WTC11 (cell line): ENCODE measurements at regions not wholly inside any gene's neighbourhood (a gene's known extent, or its start where the extent isn't known, plus 50 kb on each side); places are given as distances from the start of the nearest gene placed in this dataset.

Source experiments
- ATAC-seq: fragments of 200-7000 bp; cut with Tn5 transposase; 2 replicates; pipeline ENCODE4 v1.10.0; 2021; ENCODE audit warnings: mild to moderate bottlenecking, moderate library complexity
- CTCF ChIA-PET: fragments of 300-600 bp; sonication (Branson Sonifier 250); formaldehyde crosslinking; loops from one replicate; lab custom pipeline; 2021; ENCODE audit warnings: antibody characterized with exemption; lab: Charles Lee
- POLR2A ChIA-PET: fragments of 350-600 bp; sonication (Branson Sonifier 250); formaldehyde crosslinking; loops from one replicate; lab custom pipeline; 2021; ENCODE audit warnings: antibody characterized with exemption; lab: Charles Lee
- DNase-seq: peaks from one replicate; pipeline ENCODE4 v3.0.0; 2021; ENCODE audit warnings: low spot score
- H3K27ac Mint-ChIP-seq: 2 replicates; pipeline ENCODE4 v1.8.0; 2021; ENCODE audit warnings: mixed read lengths
- H3K27me3 Mint-ChIP-seq: 2 replicates; pipeline ENCODE4 v1.8.0; 2021; ENCODE audit warnings: low read depth, mild to moderate bottlenecking, moderate library complexity, mixed read lengths
- H3K36me3 Mint-ChIP-seq: 2 replicates; pipeline ENCODE4 v1.8.0; 2021; ENCODE audit warnings: mixed read lengths
- H3K4me1 Mint-ChIP-seq: 2 replicates; pipeline ENCODE4 v1.8.0; 2022; ENCODE audit warnings: mixed read lengths
- H3K4me3 Mint-ChIP-seq: 2 replicates; pipeline ENCODE4 v1.8.0; 2021; ENCODE audit warnings: mild to moderate bottlenecking, moderate library complexity, mixed read lengths
- H3K9me3 Mint-ChIP-seq: 2 replicates; pipeline ENCODE4 v1.8.0; 2021; ENCODE audit warnings: mixed read lengths
- ATF1 ChIP-seq: sonication (generic); formaldehyde crosslinking; IDR thresholded peaks from 2 replicates; pipeline ENCODE4 v1.8.1; 2023; ENCODE audit warnings: mild to moderate bottlenecking, moderate library complexity, missing genetic modification reagents
- ATF3 ChIP-seq: sonication (generic); formaldehyde crosslinking; conservative IDR thresholded peaks from 2 replicates; pipeline ENCODE4 v1.8.1; 2022; ENCODE audit warnings: mild to moderate bottlenecking, missing genetic modification reagents
- E2F1 ChIP-seq: sonication (generic); formaldehyde crosslinking; IDR thresholded peaks from 2 replicates; pipeline ENCODE4 v1.8.0; 2022; ENCODE audit warnings: mild to moderate bottlenecking, missing genetic modification reagents
- ERG ChIP-seq: fragments of 250-450 bp; sonication (Bioruptor Pico); IDR thresholded peaks from 2 replicates; pipeline ENCODE4 v1.8.0; 2021; ENCODE audit warnings: mild to moderate bottlenecking
- IRF2 ChIP-seq: sonication (generic); formaldehyde crosslinking; IDR thresholded peaks from 2 replicates; pipeline ENCODE4 v1.8.0; 2022; ENCODE audit warnings: low read depth, missing genetic modification reagents, borderline replicate concordance
- JAZF1 ChIP-seq: fragments of 250-450 bp; sonication (Bioruptor Pico); IDR thresholded peaks from 2 replicates; pipeline ENCODE4 v1.9.0; 2021; ENCODE audit warnings: moderate library complexity, mild to moderate bottlenecking, inconsistent platforms
- KAT7 ChIP-seq: sonication (generic); formaldehyde crosslinking; IDR thresholded peaks from 2 replicates; pipeline ENCODE4 v1.8.1; 2023; ENCODE audit warnings: missing genetic modification reagents, mild to moderate bottlenecking, borderline replicate concordance
- MXD4 ChIP-seq: fragments of 250-450 bp; sonication (Bioruptor Pico); IDR thresholded peaks from 2 replicates; pipeline ENCODE4 v1.8.0; 2021; ENCODE audit warnings: mild to moderate bottlenecking, moderate library complexity, borderline replicate concordance
- NFYB ChIP-seq: sonication (generic); formaldehyde crosslinking; conservative IDR thresholded peaks from 2 replicates; pipeline ENCODE4 v1.8.0; 2022; ENCODE audit warnings: low read depth, missing genetic modification reagents
- NR3C1 ChIP-seq: sonication (generic); formaldehyde crosslinking; conservative IDR thresholded peaks from 2 replicates; pipeline ENCODE4 v1.8.1; 2023; ENCODE audit warnings: low read depth, mild to moderate bottlenecking, missing genetic modification reagents
- OVOL2 ChIP-seq: fragments of 250-450 bp; sonication (Bioruptor Pico); IDR thresholded peaks from 2 replicates; pipeline ENCODE4 v1.9.0; 2021; ENCODE audit warnings: mild to moderate bottlenecking, borderline replicate concordance
- PRRX2 ChIP-seq: fragments of 250-450 bp; sonication (Bioruptor Pico); IDR thresholded peaks from 2 replicates; pipeline ENCODE4 v1.8.0; 2021; ENCODE audit warnings: mild to moderate bottlenecking
- RORB ChIP-seq: fragments of 250-450 bp; sonication (Bioruptor Pico); IDR thresholded peaks from 2 replicates; pipeline ENCODE4 v1.9.0; 2021; ENCODE audit warnings: mild to moderate bottlenecking
- TCF7 ChIP-seq: sonication (generic); formaldehyde crosslinking; IDR thresholded peaks from 2 replicates; pipeline ENCODE4 v1.8.0; 2022; ENCODE audit warnings: mild to moderate bottlenecking, low read depth, missing genetic modification reagents, moderate library complexity
- TEAD4 ChIP-seq: sonication (generic); formaldehyde crosslinking; IDR thresholded peaks from 2 replicates; pipeline ENCODE4 v1.8.0; 2022; ENCODE audit warnings: mild to moderate bottlenecking, missing genetic modification reagents
- ZMAT4 ChIP-seq: fragments of 250-450 bp; sonication (Bioruptor Pico); IDR thresholded peaks from 2 replicates; pipeline ENCODE4 v1.9.0; 2021; ENCODE audit warnings: mild to moderate bottlenecking
- ZNF317 ChIP-seq: sonication (generic); formaldehyde crosslinking; IDR thresholded peaks from 2 replicates; pipeline ENCODE4 v1.8.1; 2023; ENCODE audit warnings: low read depth, mild to moderate bottlenecking, moderate library complexity, missing genetic modification reagents, borderline replicate concordance
- ZNF396 ChIP-seq: fragments of 250-450 bp; sonication (Bioruptor Pico); IDR thresholded peaks from 2 replicates; pipeline ENCODE4 v1.8.0; 2021; ENCODE audit warnings: mild to moderate bottlenecking, moderate library complexity, borderline replicate concordance
- ZNF416 ChIP-seq: fragments of 250-450 bp; sonication (Bioruptor Pico); IDR thresholded peaks from 2 replicates; pipeline ENCODE4 v1.9.0; 2021; ENCODE audit warnings: mild to moderate bottlenecking, inconsistent platforms
- ZNF423 ChIP-seq: fragments of 250-450 bp; sonication (Bioruptor Pico); IDR thresholded peaks from 2 replicates; pipeline ENCODE4 v2.1.2; 2022; ENCODE audit warnings: mild to moderate bottlenecking, moderate library complexity
- ZNF512 ChIP-seq: sonication (generic); formaldehyde crosslinking; IDR thresholded peaks from 2 replicates; pipeline ENCODE4 v1.8.1; 2022; ENCODE audit warnings: missing genetic modification reagents, borderline replicate concordance
- ZNF532 ChIP-seq: fragments of 250-450 bp; sonication (Bioruptor Pico); IDR thresholded peaks from 2 replicates; pipeline ENCODE4 v1.9.0; 2021; ENCODE audit warnings: mild to moderate bottlenecking, borderline replicate concordance

- no peak for TF ChIP-seq ZNF512 (CRISPR knock-in tag)
- TF ChIP-seq ATF3 (CRISPR knock-in tag), result no peak
- no peak for TF ChIP-seq IRF2
- TF ChIP-seq ZNF532 (CRISPR knock-in tag), result no peak
- no peak for TF ChIP-seq TCF7 (CRISPR knock-in tag)
- no peak for TF ChIP-seq ATF1 (CRISPR knock-in tag)
Observed at GRCh38 chr6:169344750-169345065, 91.1 kb upstream of the THBS2 start (continued).

GRCh38 chr6:169343886-169344749, 90.5 kb upstream of the THBS2 start:
- Mint-ChIP-seq H3K4me3 (no peak overlapping the region), H3K36me3 (no peaks in the 10 kb centered on the region), H3K27ac (no peak overlapping the region), H3K9me3 (no peaks in the 10 kb centered on the region), H3K4me1 (no peaks in the 10 kb centered on the region), H3K27me3 (no peaks in the 10 kb centered on the region; the same call in 1 of the 2 replicates)
- no peak for ATAC-seq
- ChIA-PET POLR2A (no interaction called here), CTCF (no interaction called here)
- no peak for DNase-seq
- TF ChIP-seq ZNF423 (no peak), KAT7 (no peak)

GRCh38 chr6:169342710-169343109, 89.1 kb upstream of the THBS2 start:
- peaks cover 3% of the 10 kb centered on the region for H3K27me3 Mint-ChIP-seq
- peaks cover 5% of the 10 kb centered on the region for H3K4me1 Mint-ChIP-seq
- H3K4me3 Mint-ChIP-seq, result no peak overlapping the region
- ChIA-PET POLR2A (no interaction called here), CTCF (no interaction called here)
- no peak for DNase-seq
- no peak for ATAC-seq
- no peaks in the 10 kb centered on the region for H3K9me3 Mint-ChIP-seq
- H3K27ac Mint-ChIP-seq, result no peak overlapping the region
- no peaks in the 10 kb centered on the region for H3K36me3 Mint-ChIP-seq
- TF ChIP-seq NR3C1 (CRISPR knock-in tag) (no peak), ZMAT4 (no peak), TEAD4 (CRISPR knock-in tag) (no peak), MXD4 (CRISPR knock-in tag) (no peak), E2F1 (CRISPR knock-in tag) (no peak), IRF2 (no peak), ERG (CRISPR knock-in tag) (no peak), ZNF416 (CRISPR knock-in tag) (no peak), ZNF396 (no peak), PRRX2 (CRISPR knock-in tag) (no peak), RORB (CRISPR knock-in tag) (no peak), OVOL2 (CRISPR knock-in tag) (no peak), NFYB (CRISPR knock-in tag) (no peak), ZNF317 (CRISPR knock-in tag) (no peak), JAZF1 (CRISPR knock-in tag) (no peak)
